HepG2 (cell line): ENCODE measurements at regions not wholly inside any gene's neighbourhood (a gene's known extent, or its start where the extent isn't known, plus 50 kb on each side); places are given as distances from the start of the nearest gene placed in this dataset.

Experiments
- AHDC1 ChIP-seq: sonication (generic); formaldehyde crosslinking; IDR thresholded peaks from 2 replicates; pipeline ENCODE4 v1.5.1; 2020; ENCODE audit warnings: mild to moderate bottlenecking, missing genetic modification reagents, borderline replicate concordance
- BHLHE40 ChIP-seq: IDR thresholded peaks from 2 replicates; pipeline ENCODE4 v1.6.1; 2011; ENCODE audit warnings: low read length, improper control_type of control experiment
- DR1 ChIP-seq: sonication (generic); formaldehyde crosslinking; IDR thresholded peaks from 2 replicates; pipeline ENCODE4 v1.8.0; 2021; ENCODE audit warnings: mild to moderate bottlenecking, missing genetic modification reagents, inconsistent platforms
- GABPB1 ChIP-seq: IDR thresholded peaks from 2 replicates; pipeline ENCODE4 v1.6.1; 2016; ENCODE audit warnings: mild to moderate bottlenecking, missing genetic modification reagents, moderate library complexity, missing compliant biosample characterization
- GATA4 ChIP-seq: sonication (generic); IDR thresholded peaks from 2 replicates; pipeline ENCODE4 v1.6.1; 2016; ENCODE audit warnings: antibody characterized with exemption, low read depth, borderline replicate concordance
- JARID2 ChIP-seq: sonication (generic); formaldehyde crosslinking; IDR thresholded peaks from 2 replicates; pipeline ENCODE4 v1.8.1; 2023; ENCODE audit warnings: missing genetic modification reagents, inconsistent platforms; ENCODE audit not compliant: insufficient replicate concordance
- MYC ChIP-seq: sonication (generic); formaldehyde crosslinking; IDR thresholded peaks from 2 replicates; pipeline ENCODE4 v1.9.0; 2021; ENCODE audit warnings: missing genetic modification reagents, borderline replicate concordance
- RBFOX2 ChIP-seq: fragments of 200-400 bp; formaldehyde crosslinking; IDR thresholded peaks from 2 replicates; pipeline ENCODE4 v1.6.1; 2017; ENCODE audit warnings: low read depth, mild to moderate bottlenecking, low read length
- YEATS4 ChIP-seq: sonication (generic); formaldehyde crosslinking; IDR thresholded peaks from 2 replicates; pipeline ENCODE4 v1.4.0; 2020; ENCODE audit warnings: missing genetic modification reagents, borderline replicate concordance
- ZNF557 ChIP-seq: sonication (generic); formaldehyde crosslinking; IDR thresholded peaks from 2 replicates; pipeline ENCODE4 v1.4.0; 2020; ENCODE audit warnings: missing genetic modification reagents
- ZNF644 ChIP-seq: IDR thresholded peaks from 2 replicates; pipeline ENCODE4 v1.6.1; 2016; ENCODE audit warnings: low read depth
- ZNF704 ChIP-seq: sonication (generic); formaldehyde crosslinking; IDR thresholded peaks from 2 replicates; pipeline ENCODE4 v1.8.1; 2023; ENCODE audit warnings: mild to moderate bottlenecking, inconsistent platforms, moderate library complexity, missing genetic modification reagents, borderline replicate concordance
- ZSCAN9 ChIP-seq: IDR thresholded peaks from 2 replicates; pipeline ENCODE4 v1.6.1; 2016; ENCODE audit warnings: borderline replicate concordance
- TF ChIP-seq, protein P1 (sequence below): sonication (generic); formaldehyde crosslinking; conservative IDR thresholded peaks from 2 replicates; pipeline ENCODE4 v1.4.0; 2020; ENCODE audit warnings: mild to moderate bottlenecking, missing genetic modification reagents, moderate library complexity
- TF ChIP-seq, protein P2 (sequence below): sonication (generic); formaldehyde crosslinking; IDR thresholded peaks from 2 replicates; pipeline ENCODE4 v1.5.0; 2020; ENCODE audit warnings: mild to moderate bottlenecking, missing genetic modification reagents, borderline replicate concordance
- TF ChIP-seq, protein P3 (sequence below), 2 experiments: fragments of 450-650 bp in 1 of 2; sonication (generic) in 1 of 2; formaldehyde crosslinking; IDR thresholded peaks; 2 replicates each; pipeline versions ENCODE4 v1.5.0 to v1.8.0; 2020 to 2022; ENCODE audit warnings: mild to moderate bottlenecking in 1 of 2, missing genetic modification reagents in 1 of 2

DNA sequence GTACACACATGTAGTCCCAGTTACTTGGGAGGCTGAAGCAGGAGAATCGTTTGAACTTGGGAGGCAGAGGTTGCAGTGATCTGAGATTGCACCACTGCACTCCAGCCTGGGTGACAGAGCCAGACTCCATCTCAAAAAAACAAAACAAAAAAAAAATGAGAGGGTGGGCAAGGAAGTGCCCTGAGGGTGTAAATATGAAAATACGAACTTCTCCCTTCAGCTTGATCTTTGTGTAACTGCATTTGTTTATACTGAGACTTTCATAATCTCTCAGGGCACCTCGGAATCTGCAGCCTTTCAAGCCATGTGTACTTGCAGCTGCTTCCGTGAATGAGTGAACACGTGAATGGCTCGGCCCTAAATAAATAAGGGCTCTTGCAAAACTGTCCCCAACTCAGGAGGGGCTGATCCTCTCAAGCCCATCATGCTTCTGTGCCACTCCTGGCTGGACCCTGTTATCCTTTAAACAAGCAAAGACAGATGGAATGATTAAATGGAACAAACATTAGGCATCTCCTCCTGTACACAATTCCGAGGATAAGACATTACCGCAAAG, 96.8 kb downstream of the BOD1L2 start (continued):
- TF ChIP-seq, protein P1, sequence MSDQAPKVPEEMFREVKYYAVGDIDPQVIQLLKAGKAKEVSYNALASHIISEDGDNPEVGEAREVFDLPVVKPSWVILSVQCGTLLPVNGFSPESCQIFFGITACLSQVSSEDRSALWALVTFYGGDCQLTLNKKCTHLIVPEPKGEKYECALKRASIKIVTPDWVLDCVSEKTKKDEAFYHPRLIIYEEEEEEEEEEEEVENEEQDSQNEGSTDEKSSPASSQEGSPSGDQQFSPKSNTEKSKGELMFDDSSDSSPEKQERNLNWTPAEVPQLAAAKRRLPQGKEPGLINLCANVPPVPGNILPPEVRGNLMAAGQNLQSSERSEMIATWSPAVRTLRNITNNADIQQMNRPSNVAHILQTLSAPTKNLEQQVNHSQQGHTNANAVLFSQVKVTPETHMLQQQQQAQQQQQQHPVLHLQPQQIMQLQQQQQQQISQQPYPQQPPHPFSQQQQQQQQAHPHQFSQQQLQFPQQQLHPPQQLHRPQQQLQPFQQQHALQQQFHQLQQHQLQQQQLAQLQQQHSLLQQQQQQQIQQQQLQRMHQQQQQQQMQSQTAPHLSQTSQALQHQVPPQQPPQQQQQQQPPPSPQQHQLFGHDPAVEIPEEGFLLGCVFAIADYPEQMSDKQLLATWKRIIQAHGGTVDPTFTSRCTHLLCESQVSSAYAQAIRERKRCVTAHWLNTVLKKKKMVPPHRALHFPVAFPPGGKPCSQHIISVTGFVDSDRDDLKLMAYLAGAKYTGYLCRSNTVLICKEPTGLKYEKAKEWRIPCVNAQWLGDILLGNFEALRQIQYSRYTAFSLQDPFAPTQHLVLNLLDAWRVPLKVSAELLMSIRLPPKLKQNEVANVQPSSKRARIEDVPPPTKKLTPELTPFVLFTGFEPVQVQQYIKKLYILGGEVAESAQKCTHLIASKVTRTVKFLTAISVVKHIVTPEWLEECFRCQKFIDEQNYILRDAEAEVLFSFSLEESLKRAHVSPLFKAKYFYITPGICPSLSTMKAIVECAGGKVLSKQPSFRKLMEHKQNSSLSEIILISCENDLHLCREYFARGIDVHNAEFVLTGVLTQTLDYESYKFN (CRISPR knock-in tag): peak; percentile 42; the same call in 1 of the 2 replicates
- TF ChIP-seq GATA4 (peak; percentile 36; the same call in 1 of the 2 replicates), BHLHE40 (peak; percentile 81), YEATS4 (CRISPR knock-in tag) (0 out of 2 replicates have a peak, but pooled peaks have one; percentile 40), RBFOX2 (no peak), ZNF704 (CRISPR knock-in tag) (no peak), ZNF557 (CRISPR knock-in tag) (no peak), GABPB1 (peak; percentile 16; the same call in 1 of the 2 replicates), MYC (CRISPR knock-in tag) (peak; percentile 44; the same call in 1 of the 2 replicates), ZNF644 (CRISPR knock-in tag) (no peak), AHDC1 (CRISPR knock-in tag) (peak; percentile 66; the same call in 1 of the 2 replicates), ZSCAN9 (CRISPR knock-in tag) (no peak), DR1 (no peak), JARID2 (CRISPR knock-in tag) (no peak)
- TF ChIP-seq, protein P2, sequence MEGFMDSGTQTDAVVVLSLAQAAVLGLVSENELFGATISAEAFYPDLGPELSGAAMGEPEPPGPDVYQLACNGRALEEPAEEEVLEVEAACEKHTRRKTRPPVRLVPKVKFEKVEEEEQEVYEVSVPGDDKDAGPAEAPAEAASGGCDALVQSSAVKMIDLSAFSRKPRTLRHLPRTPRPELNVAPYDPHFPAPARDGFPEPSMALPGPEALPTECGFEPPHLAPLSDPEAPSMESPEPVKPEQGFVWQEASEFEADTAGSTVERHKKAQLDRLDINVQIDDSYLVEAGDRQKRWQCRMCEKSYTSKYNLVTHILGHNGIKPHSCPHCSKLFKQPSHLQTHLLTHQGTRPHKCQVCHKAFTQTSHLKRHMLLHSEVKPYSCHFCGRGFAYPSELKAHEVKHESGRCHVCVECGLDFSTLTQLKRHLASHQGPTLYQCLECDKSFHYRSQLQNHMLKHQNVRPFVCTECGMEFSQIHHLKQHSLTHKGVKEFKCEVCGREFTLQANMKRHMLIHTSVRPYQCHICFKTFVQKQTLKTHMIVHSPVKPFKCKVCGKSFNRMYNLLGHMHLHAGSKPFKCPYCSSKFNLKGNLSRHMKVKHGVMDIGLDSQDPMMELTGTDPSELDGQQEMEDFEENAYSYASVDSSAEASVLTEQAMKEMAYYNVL: no peak
- TF ChIP-seq, protein P3, sequence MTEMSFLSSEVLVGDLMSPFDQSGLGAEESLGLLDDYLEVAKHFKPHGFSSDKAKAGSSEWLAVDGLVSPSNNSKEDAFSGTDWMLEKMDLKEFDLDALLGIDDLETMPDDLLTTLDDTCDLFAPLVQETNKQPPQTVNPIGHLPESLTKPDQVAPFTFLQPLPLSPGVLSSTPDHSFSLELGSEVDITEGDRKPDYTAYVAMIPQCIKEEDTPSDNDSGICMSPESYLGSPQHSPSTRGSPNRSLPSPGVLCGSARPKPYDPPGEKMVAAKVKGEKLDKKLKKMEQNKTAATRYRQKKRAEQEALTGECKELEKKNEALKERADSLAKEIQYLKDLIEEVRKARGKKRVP (CRISPR knock-in tag; IDR thresholded peaks at IDR 0.05): peak in 1 of 2 experiments; percentile 66; a peak in 2 of 4 replicates
